Left ventricle myocardium superior (tissue), 1 donor: ENCODE measurements at regions not wholly inside any gene's neighbourhood (a gene's known extent, or its start where the extent isn't known, plus 50 kb on each side); places are given as distances from the start of the nearest gene placed in this dataset.
A peak's percentile ranks its signal among the peaks of the same experiment; 100 is the strongest.

Experiments
- ATAC-seq: fragments of 200-7000 bp; cut with Tn5 transposase; one replicate; pipeline ENCODE4 v1.9.1; 2020; ENCODE audit warnings: mild to moderate bottlenecking, moderate library complexity
- DNase-seq: peaks from one replicate; pipeline ENCODE4 v3.0.0-alpha.2; 2020
- intact Hi-C: fragments of 100-400 bp; cut with micrococcal nuclease; formaldehyde crosslinking; loops from one replicate; pipeline ENCODE4 v1.11.0; 2022
- donor health status: DM: no; HTN: yes; CAD: no; lungs with severe emphysema.

- intact Hi-C loops, result loop anchor here (2.0 to 10.0 kb wide), 3 partner anchors 64 to 322 kb away; partner anchors contain the start of gene STOX2
- no peak for ATAC-seq
These were observed 64.1 kb upstream of the STOX2 start for GRCh38 chr4:183841001-183841400.

GRCh38 chr4:183842129-183842528, 63.0 kb upstream of the STOX2 start:
- no peak for ATAC-seq
- intact Hi-C loops, result loop anchor here (5.0 to 10.0 kb wide), 2 partner anchors 63 to 260 kb away; partner anchors contain the start of gene STOX2

More at GRCh38 chr4:183841001-183841400, 64.1 kb upstream of the STOX2 start:
- no peak for DNase-seq

GRCh38 chr4:183843248-183843671, 61.8 kb upstream of the STOX2 start:
- peak; percentile 91 for ATAC-seq

More at GRCh38 chr4:183842129-183842528, 63.0 kb upstream of the STOX2 start:
- DNase-seq, result no peak

GRCh38 chr4:183846951-183847350, 58.2 kb upstream of the STOX2 start:
- no peak for ATAC-seq
- intact Hi-C loops, result loop anchor here (10.0 kb wide), 1 partner anchor 58 kb away; the partner anchor contains the start of gene STOX2

More at GRCh38 chr4:183843248-183843671, 61.8 kb upstream of the STOX2 start:
- DNase-seq, result no peak
- intact Hi-C loops, result loop anchor here (5.0 to 10.0 kb wide), 2 partner anchors 62 to 259 kb away; partner anchors contain the start of gene STOX2

GRCh38 chr4:183848805-183849204, 56.3 kb upstream of the STOX2 start:
- DNase-seq (no peak), ATAC-seq (peak; percentile 87)
- intact Hi-C loops, result loop anchor here (10.0 kb wide), 1 partner anchor 56 kb away; the partner anchor contains the start of gene STOX2

More at GRCh38 chr4:183846951-183847350, 58.2 kb upstream of the STOX2 start:
- DNase-seq, result no peak

- intact Hi-C loops, result no loop called here
- DNase-seq (no peak), ATAC-seq (no peak)
These were observed 52.1 kb upstream of the STOX2 start for GRCh38 chr4:183852910-183853547.

- no peak for ATAC-seq
These were observed 51.6 kb upstream of the STOX2 start for GRCh38 chr4:183853548-183853940.

More at GRCh38 chr4:183853548-183853940, 51.6 kb upstream of the STOX2 start:
- intact Hi-C loops, result no loop called here
- DNase-seq, result no peak
